ENCODE measurements at regions not wholly inside any gene's neighbourhood (a gene's known extent, or its start where the extent isn't known, plus 50 kb on each side); places are given as distances from the start of the nearest gene placed in this dataset.
A peak's percentile ranks its signal among the peaks of the same experiment; 100 is the strongest.

DNA sequence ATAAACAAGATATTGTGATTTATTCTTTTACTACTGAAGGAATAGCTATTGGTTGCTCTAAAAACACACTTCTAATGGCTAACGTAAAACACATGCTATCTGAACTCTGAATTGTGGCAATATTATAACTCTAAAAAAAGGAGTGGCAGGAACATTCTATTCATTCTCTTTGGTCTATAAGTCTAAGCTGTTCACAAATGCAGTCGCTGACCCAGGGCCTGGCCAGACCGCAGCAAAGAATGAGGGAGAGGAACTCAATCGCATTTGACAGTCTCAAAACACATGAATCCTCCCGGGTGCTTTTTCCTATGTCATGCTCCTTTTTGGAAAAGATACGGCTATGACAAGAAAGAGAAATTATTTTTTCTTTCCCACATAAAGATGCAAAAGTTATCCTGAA is 651.6 kb upstream of the PITX2 start:
- H4K20me1 ChIP-seq (ENCODE audit: insufficient read depth), result no peaks in the 10 kb centered on the region

DNA sequence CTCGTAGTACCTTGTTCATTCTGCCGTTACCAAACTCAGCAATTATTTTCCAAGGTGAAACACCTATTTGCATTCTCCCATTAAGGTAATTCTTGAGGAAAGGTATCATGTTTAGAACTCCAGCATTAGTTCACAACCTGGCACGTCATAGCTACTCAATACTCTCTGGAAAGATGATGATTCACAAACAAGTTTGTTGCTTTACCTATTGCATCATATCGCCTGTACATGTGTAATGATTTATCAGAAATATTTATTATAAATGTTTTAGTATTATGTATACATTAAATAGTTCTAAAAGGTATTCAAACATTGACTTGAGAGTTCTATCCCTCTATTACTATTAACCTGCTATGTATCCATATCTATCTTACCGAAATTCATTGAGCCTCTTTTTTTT is 658.3 kb upstream of the PITX2 start:
- Histone ChIP-seq H3K36me3 (ENCODE audit: insufficient read depth, low read length) (no peaks in the 10 kb centered on the region), H3K9me2 (ENCODE audit: insufficient read depth, low read length) (no peaks in the 10 kb centered on the region), H3K27me3 (ENCODE audit: insufficient read depth, low read depth, low read length) (peaks cover 4% of the 10 kb centered on the region), H3K9me3 (ENCODE audit: low read length) (no peaks in the 10 kb centered on the region), H3K9ac (ENCODE audit: low read length) (no peak overlapping the region), H3K79me2 (replicated peaks; ENCODE audit: insufficient read depth, low read length) (no peaks in the 10 kb centered on the region), H4K20me1 (ENCODE audit: insufficient read depth) (no peaks in the 10 kb centered on the region), H3F3A (ENCODE audit: insufficient read depth, low read length, poor library complexity, severe bottlenecking) (no peaks in the 10 kb centered on the region), H3K27ac (ENCODE audit: low read length) (no peak overlapping the region), H3K4me2 (ENCODE audit: low read length) (no peak overlapping the region), H2AFZ (ENCODE audit: low read depth, low read length) (no peak overlapping the region), H3K4me3 (ENCODE audit: low read length) (no peak overlapping the region)
- TF ChIP-seq POLR2AphosphoS5 (IDR thresholded peaks at IDR 0.05) (no peak), SMC3 (conservative IDR thresholded peaks at IDR 0.05; ENCODE audit: poor library complexity) (no peak), EZH2 (IDR thresholded peaks at IDR 0.05; ENCODE audit: borderline replicate concordance, insufficient read depth, low read length, poor library complexity, severe bottlenecking) (no peak), RAD21 (conservative IDR thresholded peaks at IDR 0.05) (no peak), TAF1 (IDR thresholded peaks at IDR 0.05; ENCODE audit: low read depth) (no peak)

More for the DNA sequence above, 651.6 kb upstream of the PITX2 start:
- Histone ChIP-seq H3F3A (ENCODE audit: insufficient read depth, low read length, poor library complexity, severe bottlenecking) (no peaks in the 10 kb centered on the region), H2AFZ (ENCODE audit: low read depth, low read length) (no peak overlapping the region), H3K4me2 (ENCODE audit: low read length) (no peak overlapping the region), H3K27ac (ENCODE audit: low read length) (no peak overlapping the region), H3K9ac (ENCODE audit: low read length) (no peak overlapping the region), H3K9me3 (ENCODE audit: low read length) (no peaks in the 10 kb centered on the region), H3K4me3 (ENCODE audit: low read length) (no peak overlapping the region), H3K9me2 (ENCODE audit: insufficient read depth, low read length) (no peaks in the 10 kb centered on the region), H3K27me3 (ENCODE audit: insufficient read depth, low read depth, low read length) (no peaks in the 10 kb centered on the region), H3K36me3 (ENCODE audit: insufficient read depth, low read length) (no peaks in the 10 kb centered on the region), H3K79me2 (replicated peaks; ENCODE audit: insufficient read depth, low read length) (no peaks in the 10 kb centered on the region)
- TF ChIP-seq POLR2AphosphoS5 (IDR thresholded peaks at IDR 0.05) (no peak), RAD21 (conservative IDR thresholded peaks at IDR 0.05) (no peak)

DNA sequence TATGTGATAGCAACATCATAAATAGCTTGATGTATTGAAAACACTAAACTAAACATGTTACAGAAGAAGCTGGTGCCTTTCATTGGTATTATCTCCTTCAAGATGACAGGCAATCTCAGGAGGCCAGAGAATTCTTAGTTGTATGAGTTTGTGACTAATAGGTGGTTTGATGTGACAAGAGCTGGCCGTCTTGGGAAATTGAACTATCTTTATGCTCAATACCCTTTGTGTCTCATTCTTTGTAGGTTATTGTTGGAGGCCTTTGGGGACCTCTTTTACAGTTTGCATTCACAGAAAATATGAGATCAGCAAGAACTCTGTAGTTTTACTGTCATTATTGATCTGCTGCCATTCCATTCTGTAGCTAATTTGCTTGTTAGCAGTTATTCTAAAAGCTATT is 659.2 kb upstream of the PITX2 start:
- H3K9me2 ChIP-seq (ENCODE audit: insufficient read depth, low read length), result no peaks in the 10 kb centered on the region
- no peak overlapping the region for H2AFZ ChIP-seq (ENCODE audit: low read depth, low read length)
- H3K9me3 ChIP-seq (ENCODE audit: low read length), result no peaks in the 10 kb centered on the region
- no peak overlapping the region for H3K9ac ChIP-seq (ENCODE audit: low read length)
- peak overlapping the region; percentile 24 for H3K27ac ChIP-seq (ENCODE audit: low read length)
- no peak for TF ChIP-seq SMC3 (conservative IDR thresholded peaks at IDR 0.05; ENCODE audit: poor library complexity)
- TF ChIP-seq, protein P1, sequence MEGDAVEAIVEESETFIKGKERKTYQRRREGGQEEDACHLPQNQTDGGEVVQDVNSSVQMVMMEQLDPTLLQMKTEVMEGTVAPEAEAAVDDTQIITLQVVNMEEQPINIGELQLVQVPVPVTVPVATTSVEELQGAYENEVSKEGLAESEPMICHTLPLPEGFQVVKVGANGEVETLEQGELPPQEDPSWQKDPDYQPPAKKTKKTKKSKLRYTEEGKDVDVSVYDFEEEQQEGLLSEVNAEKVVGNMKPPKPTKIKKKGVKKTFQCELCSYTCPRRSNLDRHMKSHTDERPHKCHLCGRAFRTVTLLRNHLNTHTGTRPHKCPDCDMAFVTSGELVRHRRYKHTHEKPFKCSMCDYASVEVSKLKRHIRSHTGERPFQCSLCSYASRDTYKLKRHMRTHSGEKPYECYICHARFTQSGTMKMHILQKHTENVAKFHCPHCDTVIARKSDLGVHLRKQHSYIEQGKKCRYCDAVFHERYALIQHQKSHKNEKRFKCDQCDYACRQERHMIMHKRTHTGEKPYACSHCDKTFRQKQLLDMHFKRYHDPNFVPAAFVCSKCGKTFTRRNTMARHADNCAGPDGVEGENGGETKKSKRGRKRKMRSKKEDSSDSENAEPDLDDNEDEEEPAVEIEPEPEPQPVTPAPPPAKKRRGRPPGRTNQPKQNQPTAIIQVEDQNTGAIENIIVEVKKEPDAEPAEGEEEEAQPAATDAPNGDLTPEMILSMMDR (IDR thresholded peaks at IDR 0.05; ENCODE audit: poor library complexity, severe bottlenecking), result no peak
- peak; percentile 96 for TF ChIP-seq EP300 (conservative IDR thresholded peaks at IDR 0.05; ENCODE audit: poor library complexity, severe bottlenecking)
- peak; percentile 98 for TF ChIP-seq POLR2AphosphoS5 (IDR thresholded peaks at IDR 0.05)
- no peak for TF ChIP-seq TAF1 (IDR thresholded peaks at IDR 0.05; ENCODE audit: low read depth)
- TF ChIP-seq MXI1 (conservative IDR thresholded peaks at IDR 0.05; ENCODE audit: poor library complexity, severe bottlenecking), result no peak
- TF ChIP-seq EZH2 (IDR thresholded peaks at IDR 0.05; ENCODE audit: borderline replicate concordance, insufficient read depth, low read length, poor library complexity, severe bottlenecking), result no peak
- TF ChIP-seq RAD21 (conservative IDR thresholded peaks at IDR 0.05), result no peak
- TF ChIP-seq, protein P2, sequence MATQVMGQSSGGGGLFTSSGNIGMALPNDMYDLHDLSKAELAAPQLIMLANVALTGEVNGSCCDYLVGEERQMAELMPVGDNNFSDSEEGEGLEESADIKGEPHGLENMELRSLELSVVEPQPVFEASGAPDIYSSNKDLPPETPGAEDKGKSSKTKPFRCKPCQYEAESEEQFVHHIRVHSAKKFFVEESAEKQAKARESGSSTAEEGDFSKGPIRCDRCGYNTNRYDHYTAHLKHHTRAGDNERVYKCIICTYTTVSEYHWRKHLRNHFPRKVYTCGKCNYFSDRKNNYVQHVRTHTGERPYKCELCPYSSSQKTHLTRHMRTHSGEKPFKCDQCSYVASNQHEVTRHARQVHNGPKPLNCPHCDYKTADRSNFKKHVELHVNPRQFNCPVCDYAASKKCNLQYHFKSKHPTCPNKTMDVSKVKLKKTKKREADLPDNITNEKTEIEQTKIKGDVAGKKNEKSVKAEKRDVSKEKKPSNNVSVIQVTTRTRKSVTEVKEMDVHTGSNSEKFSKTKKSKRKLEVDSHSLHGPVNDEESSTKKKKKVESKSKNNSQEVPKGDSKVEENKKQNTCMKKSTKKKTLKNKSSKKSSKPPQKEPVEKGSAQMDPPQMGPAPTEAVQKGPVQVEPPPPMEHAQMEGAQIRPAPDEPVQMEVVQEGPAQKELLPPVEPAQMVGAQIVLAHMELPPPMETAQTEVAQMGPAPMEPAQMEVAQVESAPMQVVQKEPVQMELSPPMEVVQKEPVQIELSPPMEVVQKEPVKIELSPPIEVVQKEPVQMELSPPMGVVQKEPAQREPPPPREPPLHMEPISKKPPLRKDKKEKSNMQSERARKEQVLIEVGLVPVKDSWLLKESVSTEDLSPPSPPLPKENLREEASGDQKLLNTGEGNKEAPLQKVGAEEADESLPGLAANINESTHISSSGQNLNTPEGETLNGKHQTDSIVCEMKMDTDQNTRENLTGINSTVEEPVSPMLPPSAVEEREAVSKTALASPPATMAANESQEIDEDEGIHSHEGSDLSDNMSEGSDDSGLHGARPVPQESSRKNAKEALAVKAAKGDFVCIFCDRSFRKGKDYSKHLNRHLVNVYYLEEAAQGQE (IDR thresholded peaks at IDR 0.05; ENCODE audit: borderline replicate concordance), result peak; percentile 65
- H3K4me3 ChIP-seq (ENCODE audit: low read length), result peak overlapping the region; percentile 11
- peak overlapping the region; percentile 8 for H3K4me2 ChIP-seq (ENCODE audit: low read length)
- no peaks in the 10 kb centered on the region for H3K79me2 ChIP-seq (replicated peaks; ENCODE audit: insufficient read depth, low read length)
- H3F3A ChIP-seq (ENCODE audit: insufficient read depth, low read length, poor library complexity, severe bottlenecking), result no peaks in the 10 kb centered on the region
- no peaks in the 10 kb centered on the region for H4K20me1 ChIP-seq (ENCODE audit: insufficient read depth)
- peaks cover 4% of the 10 kb centered on the region for H3K27me3 ChIP-seq (ENCODE audit: insufficient read depth, low read depth, low read length)
- no peaks in the 10 kb centered on the region for H3K36me3 ChIP-seq (ENCODE audit: insufficient read depth, low read length)
